ENCODE measurements at regions not wholly inside any gene's neighbourhood (a gene's known extent, or its start where the extent isn't known, plus 50 kb on each side); places are given as distances from the start of the nearest gene placed in this dataset.
A peak's percentile ranks its signal among the peaks of the same experiment; 100 is the strongest.
"Not testable (repeated sequence)": the region's sequence is repeated elsewhere in the genome, so short reads cannot be mapped to it uniquely, and the experiment has no call there.

GRCh38 chr18:10121786-10122515, 208.1 kb downstream of the VAPA start:
- DNase-seq: peak; percentile 17

- DNase-seq: no peak
Observed at GRCh38 chr18:10122988-10123950, 209.5 kb downstream of the VAPA start.

- DNase-seq: no peak
Observed at GRCh38 chr18:10124071-10124470, 210.3 kb downstream of the VAPA start.

- no peak for DNase-seq
Observed at GRCh38 chr18:10124557-10124956, 210.7 kb downstream of the VAPA start.

- DNase-seq: no peak
Observed at GRCh38 chr18:10124967-10125366, 211.2 kb downstream of the VAPA start.

- no peak for DNase-seq
Observed at GRCh38 chr18:10127729-10128128, 213.9 kb downstream of the VAPA start.

GRCh38 chr18:10128921-10129501, 215.2 kb downstream of the VAPA start:
- DNase-seq: no peak

GRCh38 chr18:10130606-10131005, 216.8 kb downstream of the VAPA start:
- no peak for DNase-seq

- no peak for DNase-seq
Observed at GRCh38 chr18:10131081-10131459, 217.3 kb downstream of the VAPA start.

- DNase-seq: no peak
Observed at GRCh38 chr18:10131460-10132395, 217.9 kb downstream of the VAPA start.

- DNase-seq: no peak
Observed at GRCh38 chr18:10133516-10133915, 219.7 kb downstream of the VAPA start.

- no peak for DNase-seq
Observed at GRCh38 chr18:10134204-10134603, 220.4 kb downstream of the VAPA start.

- DNase-seq: not testable (repeated sequence)
Observed at GRCh38 chr18:10134749-10135148, 220.9 kb downstream of the VAPA start.

GRCh38 chr18:10135302-10135926, 221.6 kb downstream of the VAPA start:
- no peak for DNase-seq

- DNase-seq: no peak
Observed at GRCh38 chr18:10138719-10139118, 224.9 kb downstream of the VAPA start.

- no peak for DNase-seq
Observed at GRCh38 chr18:10139783-10140410, 226.1 kb downstream of the VAPA start.

GRCh38 chr18:10140461-10141282, 226.9 kb downstream of the VAPA start:
- DNase-seq: no peak

GRCh38 chr18:10141559-10141958, 227.7 kb downstream of the VAPA start:
- DNase-seq: no peak

- no peak for DNase-seq
Observed at GRCh38 chr18:10142056-10142455, 228.2 kb downstream of the VAPA start.

GRCh38 chr18:10142496-10143160, 228.8 kb downstream of the VAPA start:
- DNase-seq: no peak

Measured in NCI-H2107 (cell line).